H9 (cell line): ENCODE measurements at regions not wholly inside any gene's neighbourhood (a gene's known extent, or its start where the extent isn't known, plus 50 kb on each side); places are given as distances from the start of the nearest gene placed in this dataset.

Experiments
- DNase-seq: peaks from one replicate; pipeline ENCODE4 v3.0.0-alpha.2; 2017
- H2AFZ ChIP-seq: one replicate; pipeline ENCODE4 v1.6.1; 2013; ENCODE audit warnings: mild to moderate bottlenecking, low read length, control low read depth, moderate library complexity
- H2AK5ac ChIP-seq: 2 replicates; pipeline ENCODE4 v1.6.1; 2013; ENCODE audit warnings: low read length, control low read depth, mixed read lengths; ENCODE audit not compliant: insufficient read length
- H2BK120ac ChIP-seq: one replicate; pipeline ENCODE4 v1.6.1; 2013; ENCODE audit warnings: low read depth, mild to moderate bottlenecking, low read length, control low read depth, inconsistent platforms; ENCODE audit not compliant: poor library complexity, severe bottlenecking
- H2BK12ac ChIP-seq: 2 replicates; pipeline ENCODE4 v1.6.1; 2013; ENCODE audit warnings: low read length, control low read depth, mixed read lengths, low read depth; ENCODE audit not compliant: insufficient read length
- H2BK15ac ChIP-seq: 2 replicates; pipeline ENCODE4 v1.6.1; 2013; ENCODE audit warnings: low read depth, low read length, control low read depth
- H2BK20ac ChIP-seq: one replicate; pipeline ENCODE4 v1.6.1; 2013; ENCODE audit warnings: low read depth, mild to moderate bottlenecking, low read length, control low read depth, inconsistent platforms; ENCODE audit not compliant: poor library complexity, severe bottlenecking
- H2BK5ac ChIP-seq: 2 replicates; pipeline ENCODE4 v1.6.1; 2013; ENCODE audit warnings: low read length, control low read depth, mixed read lengths; ENCODE audit not compliant: insufficient read length
- H3K14ac ChIP-seq: 2 replicates; pipeline ENCODE4 v1.6.1; 2013; ENCODE audit warnings: low read length, control low read depth; ENCODE audit not compliant: insufficient read depth
- H3K18ac ChIP-seq: 2 replicates; pipeline ENCODE4 v1.6.1; 2013; ENCODE audit warnings: low read depth, mild to moderate bottlenecking, mixed read lengths, low read length, control low read depth; ENCODE audit not compliant: insufficient read length
- H3K23ac ChIP-seq: 2 replicates; pipeline ENCODE4 v1.6.1; 2013; ENCODE audit warnings: low read length, control low read depth, mixed read lengths, low read depth; ENCODE audit not compliant: insufficient read length
- H3K23me2 ChIP-seq: 2 replicates; pipeline ENCODE4 v1.6.1; 2013; ENCODE audit warnings: low read depth, mild to moderate bottlenecking, mixed read lengths, low read length, control low read depth; ENCODE audit not compliant: insufficient read length, poor library complexity, severe bottlenecking
- H3K27ac ChIP-seq: 2 replicates; pipeline ENCODE4 v1.5.1; 2013; ENCODE audit warnings: low read length, control low read depth, mixed read lengths, low read depth; ENCODE audit not compliant: insufficient read length
- H3K27me3 ChIP-seq: 2 replicates; pipeline ENCODE4 v1.6.1; 2013; ENCODE audit warnings: low read length, control low read depth, inconsistent platforms; ENCODE audit not compliant: insufficient read depth
- H3K4ac ChIP-seq: 2 replicates; pipeline ENCODE4 v1.6.1; 2013; ENCODE audit warnings: low read depth, mild to moderate bottlenecking, control low read depth, inconsistent platforms, low read length, moderate library complexity
- H3K4me1 ChIP-seq: 2 replicates; pipeline ENCODE4 v1.6.1; 2013; ENCODE audit warnings: low read length, control low read depth, inconsistent platforms; ENCODE audit not compliant: insufficient read depth
- H3K4me2 ChIP-seq: 2 replicates; pipeline ENCODE4 v1.6.1; 2013; ENCODE audit warnings: low read length, control low read depth, mixed read lengths; ENCODE audit not compliant: insufficient read length, insufficient read depth
- H3K56ac ChIP-seq: 2 replicates; pipeline ENCODE4 v1.6.1; 2013; ENCODE audit warnings: low read depth, mild to moderate bottlenecking, mixed read lengths, low read length, control low read depth; ENCODE audit not compliant: insufficient read length
- H3K79me1 ChIP-seq: 2 replicates; pipeline ENCODE4 v1.6.1; 2013; ENCODE audit warnings: low read depth, mild to moderate bottlenecking, moderate library complexity, low read length, control low read depth, inconsistent platforms; ENCODE audit not compliant: insufficient read depth, poor library complexity, severe bottlenecking
- H3K79me2 ChIP-seq: 2 replicates; pipeline ENCODE4 v1.6.1; 2013; ENCODE audit warnings: low read length, control low read depth, inconsistent platforms; ENCODE audit not compliant: insufficient read depth
- H3K9ac ChIP-seq: 2 replicates; pipeline ENCODE4 v1.6.1; 2013; ENCODE audit warnings: low read length, control low read depth, mixed read lengths; ENCODE audit not compliant: insufficient read length; ENCODE audit errors: extremely low read depth
- H3K9me3 ChIP-seq: one replicate; pipeline ENCODE4 v1.6.1; 2013; ENCODE audit warnings: low read depth, low read length, inconsistent platforms; ENCODE audit not compliant: control insufficient read depth
- H3T11ph ChIP-seq: one replicate; pipeline ENCODE4 v1.6.1; 2013; ENCODE audit warnings: mild to moderate bottlenecking, low read length, control low read depth, inconsistent platforms
- H4K20me1 ChIP-seq: one replicate; pipeline ENCODE4 v1.6.1; 2013; ENCODE audit not compliant: control insufficient read depth, insufficient read length, insufficient read depth
- H4K5ac ChIP-seq: 2 replicates; pipeline ENCODE4 v1.6.1; 2013; ENCODE audit warnings: low read depth, mild to moderate bottlenecking, mixed read lengths, low read length, control low read depth; ENCODE audit not compliant: insufficient read length
- H4K8ac ChIP-seq: replicated peaks from 2 replicates; pipeline ENCODE4 v1.6.1; 2013; ENCODE audit warnings: low read length, control low read depth, mixed read lengths, low read depth; ENCODE audit not compliant: insufficient read length
- H4K91ac ChIP-seq: 2 replicates; pipeline ENCODE4 v1.6.1; 2013; ENCODE audit warnings: low read depth, mild to moderate bottlenecking, moderate library complexity, mixed read lengths, low read length, control low read depth; ENCODE audit not compliant: insufficient read length
- H3K27ac Mint-ChIP-seq, 3 experiments: 2 replicates in 2 of 3; 3 replicates in 1 of 3; pipeline ENCODE4 v1.8.0; 2020 to 2021; ENCODE audit warnings: mixed read lengths in 3 of 3, mild to moderate bottlenecking in 1 of 3, moderate library complexity in 1 of 3
- H3K27me3 Mint-ChIP-seq: 2 replicates; pipeline ENCODE4 v1.8.0; 2021; ENCODE audit warnings: low read depth, mild to moderate bottlenecking, moderate library complexity, mixed read lengths
- H3K36me3 Mint-ChIP-seq, 3 experiments: 2 replicates in 2 of 3; 3 replicates in 1 of 3; pipeline ENCODE4 v1.8.0; 2020 to 2021; ENCODE audit warnings: low read depth in 3 of 3, mixed read lengths in 3 of 3; ENCODE audit not compliant: insufficient read depth in 1 of 3
- H3K4me1 Mint-ChIP-seq, 2 experiments: 2 replicates each; pipeline ENCODE4 v1.8.0; 2020; ENCODE audit warnings: mixed read lengths in 2 of 2
- H3K4me3 Mint-ChIP-seq, 2 experiments: 2 replicates in 1 of 2; 3 replicates in 1 of 2; pipeline ENCODE4 v1.8.0; 2020 to 2021; ENCODE audit warnings: mild to moderate bottlenecking in 2 of 2, mixed read lengths in 2 of 2, moderate library complexity in 1 of 2
- H3K9me3 Mint-ChIP-seq, 2 experiments: 2 replicates in 1 of 2; 3 replicates in 1 of 2; pipeline ENCODE4 v1.8.0; 2020; ENCODE audit warnings: mild to moderate bottlenecking in 2 of 2, mixed read lengths in 2 of 2, moderate library complexity in 1 of 2
- CTCF ChIP-seq: fragments of 200-600 bp; sonication (generic); conservative IDR thresholded peaks from 3 replicates; pipeline ENCODE4 v1.8.0; 2021; ENCODE audit warnings: antibody characterized with exemption, mild to moderate bottlenecking
- WGBS: extraction: QIAGEN DNeasy Blood & Tissue Kit; methylation state at CpG from one replicate; pipeline ENCODE4 v1.1.7; 2013; ENCODE audit warnings: missing lambda C conversion rate, low lambda C conversion rate, mixed read lengths; ENCODE audit not compliant: insufficient read length; ENCODE audit errors: extremely low coverage; 5-methylcytosine and 5-hydroxymethylcytosine counted together

DNA sequence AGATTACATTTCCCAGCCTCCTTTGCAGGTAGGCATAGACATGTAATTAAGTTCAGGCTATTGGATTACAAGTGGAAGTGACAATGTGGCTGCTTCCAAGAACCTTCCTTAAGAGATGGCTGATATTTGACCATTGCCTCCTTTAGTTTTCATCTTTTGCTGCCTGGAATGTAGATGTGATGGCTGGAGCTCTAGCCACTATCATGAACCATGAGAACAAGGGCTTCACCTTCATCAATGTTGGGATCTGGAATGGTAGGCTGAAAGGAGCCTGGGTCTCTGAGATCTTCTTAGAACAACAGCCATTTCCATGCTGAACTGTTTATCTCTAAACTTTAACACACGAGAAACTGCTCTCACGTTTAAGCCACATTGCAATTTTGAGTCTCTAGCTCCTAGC is 158.7 kb upstream of the ATP6AP2 start:
- Mint-ChIP-seq H3K4me1 (peaks cover 2 to 3% of the 10 kb centered on the region in 2 experiments; a peak in 3 of 4 replicates), H3K27me3 (no peaks in the 10 kb centered on the region), H3K9me3 (peaks cover 82 to 83% of the 10 kb centered on the region in 2 experiments), H3K36me3 (peaks cover 2 to 17% (median 11%) of the 10 kb centered on the region in 3 experiments; a peak in 6 of 7 replicates), H3K4me3 (no peak overlapping the region), H3K27ac (no peak overlapping the region)
- Histone ChIP-seq H2BK120ac (no peak overlapping the region), H3T11ph (no peak overlapping the region), H3K27ac (no peak overlapping the region), H3K14ac (no peak overlapping the region), H2BK12ac (no peak overlapping the region), H3K79me2 (no peaks in the 10 kb centered on the region), H3K23ac (no peak overlapping the region), H2BK15ac (no peak overlapping the region), H3K4ac (no peak overlapping the region), H3K9ac (no peak overlapping the region), H3K4me2 (no peak overlapping the region), H2BK20ac (no peak overlapping the region), H4K8ac (no peak overlapping the region), H3K4me1 (peaks cover 3% of the 10 kb centered on the region; the same call in 1 of the 2 replicates), H3K79me1 (no peaks in the 10 kb centered on the region), H2AK5ac (no peak overlapping the region), H4K91ac (no peak overlapping the region), H3K9me3 (no peaks in the 10 kb centered on the region), H3K27me3 (no peaks in the 10 kb centered on the region), H2BK5ac (no peak overlapping the region), H2AFZ (no peak overlapping the region), H4K5ac (no peak overlapping the region), H3K56ac (no peak overlapping the region), H4K20me1 (no peaks in the 10 kb centered on the region), H3K18ac (no peak overlapping the region), H3K23me2 (no peaks in the 10 kb centered on the region)
- no peak for DNase-seq
- WGBS: no CpG with 5 or more reads among the region's 2 CpGs
- no peak for TF ChIP-seq CTCF
